Left colon (tissue), 2 donors: ENCODE measurements at regions not wholly inside any gene's neighbourhood (a gene's known extent, or its start where the extent isn't known, plus 50 kb on each side); places are given as distances from the start of the nearest gene placed in this dataset.

Experiments
- ATAC-seq: fragments of 200-7000 bp; cut with Tn5 transposase; one replicate; pipeline ENCODE4 v1.9.1; 2020; ENCODE audit warnings: mild to moderate bottlenecking, moderate library complexity
- DNase-seq, 2 donors: peaks; one replicate each; pipeline ENCODE4 v3.0.0-alpha.2; 2020
- intact Hi-C, 2 donors: fragments of 100-400 bp; cut with DNase I in 1 of 2; cut with micrococcal nuclease in 1 of 2; formaldehyde crosslinking; loops; one replicate each; pipeline versions ENCODE4 v1.11.2 to v1.14.0; 2022; cut with DNase I, micrococcal nuclease
- donor health status: DM: no; HTN: no; CAD: no.
- donor health status: DM: yes; HTN: yes; CAD: no.

- intact Hi-C loops, result no loop called here
- DNase-seq (no peak), ATAC-seq (no peak)
These were observed 318.8 kb downstream of the CCDC85A start for GRCh38 chr2:56502616-56503015.

DNA sequence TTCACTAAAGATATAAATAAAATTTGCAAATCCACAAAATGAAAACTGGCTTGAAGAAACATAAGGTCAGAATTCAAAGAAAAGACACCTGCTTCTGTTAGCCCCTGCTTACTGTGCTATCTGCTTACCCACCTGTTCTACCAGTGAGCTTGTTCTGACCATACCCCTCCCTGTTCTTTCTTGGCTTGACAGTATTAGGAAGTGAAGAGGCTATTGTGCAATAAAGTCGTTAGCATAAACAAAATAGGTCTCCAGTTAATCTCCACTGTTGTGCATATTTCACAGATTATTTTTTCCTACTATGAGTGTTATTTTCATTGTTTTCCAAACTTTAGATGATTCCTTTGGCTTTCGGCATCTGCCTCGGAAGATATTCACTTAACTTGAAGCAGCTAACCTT lies 322.1 kb downstream of the CCDC85A start:
- intact Hi-C loops, result no loop called here
- ATAC-seq, result no peak

DNA sequence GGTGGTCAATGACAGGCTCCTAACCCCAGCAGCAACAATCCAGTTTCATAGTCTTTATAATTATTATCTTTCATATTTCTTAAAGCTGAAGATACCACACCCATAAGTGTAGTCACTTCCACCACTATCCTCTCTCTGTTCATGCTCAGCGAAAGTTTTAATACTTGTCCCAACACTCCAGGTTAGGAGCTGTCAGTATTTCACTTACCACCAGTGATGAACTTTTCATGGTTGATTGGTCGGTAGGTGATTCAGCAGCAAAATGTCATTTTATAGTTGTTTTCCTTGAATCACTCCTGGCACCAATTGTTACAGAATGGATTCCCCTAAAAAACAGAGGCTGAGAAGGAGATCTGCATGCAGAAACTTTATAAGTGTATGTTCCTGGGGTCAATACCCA lies 324.9 kb downstream of the CCDC85A start:
- DNase-seq, result no peak
- intact Hi-C loops, result no loop called here
- no peak for ATAC-seq

More for the DNA sequence above, 322.1 kb downstream of the CCDC85A start:
- no peak for DNase-seq

GRCh38 chr2:56510610-56511009 lies 326.8 kb downstream of the CCDC85A start:
- DNase-seq (no peak), ATAC-seq (no peak)
- intact Hi-C loops, result no loop called here

DNA sequence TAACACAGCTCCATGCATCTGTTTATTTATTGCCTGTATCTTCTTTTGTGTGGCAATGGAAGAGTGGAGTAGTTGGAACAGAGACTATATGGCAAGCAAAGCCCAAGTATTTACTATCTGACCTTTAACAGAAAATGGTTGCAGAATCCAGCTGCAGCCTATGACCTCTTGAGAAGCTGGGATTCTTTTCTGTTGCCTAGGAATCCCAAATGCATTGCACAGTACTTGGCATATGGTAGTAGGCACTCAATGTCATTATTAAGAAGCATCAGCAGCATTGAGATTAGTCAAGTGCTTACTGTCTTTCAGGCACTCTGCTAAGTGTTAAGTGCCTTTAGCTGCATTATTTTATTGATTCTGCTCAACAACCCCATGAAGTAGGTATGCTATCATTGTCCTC lies 331.6 kb downstream of the CCDC85A start:
- intact Hi-C loops, result no loop called here
- no peak for DNase-seq
- ATAC-seq, result no peak

DNA sequence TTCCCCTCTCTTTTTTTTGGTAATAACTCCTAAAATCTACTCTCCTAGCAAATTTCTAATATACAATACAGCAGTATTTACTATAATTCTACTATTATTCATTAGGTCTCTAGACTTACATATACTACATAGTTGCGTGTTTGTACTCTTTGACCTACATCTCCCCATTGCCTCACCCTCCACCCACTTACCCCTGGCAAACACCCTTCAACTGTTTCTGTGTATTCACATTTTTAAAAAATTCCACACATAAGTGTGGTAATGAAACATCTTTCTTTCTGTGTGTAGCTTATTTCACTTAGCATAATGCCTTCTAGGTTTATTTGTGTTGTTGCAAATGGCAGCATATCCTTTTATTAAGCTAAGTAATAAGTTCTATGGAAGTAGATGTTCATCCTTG lies 336.0 kb downstream of the CCDC85A start:
- intact Hi-C loops, result no loop called here
- no peak for DNase-seq
- ATAC-seq, result no peak

DNA sequence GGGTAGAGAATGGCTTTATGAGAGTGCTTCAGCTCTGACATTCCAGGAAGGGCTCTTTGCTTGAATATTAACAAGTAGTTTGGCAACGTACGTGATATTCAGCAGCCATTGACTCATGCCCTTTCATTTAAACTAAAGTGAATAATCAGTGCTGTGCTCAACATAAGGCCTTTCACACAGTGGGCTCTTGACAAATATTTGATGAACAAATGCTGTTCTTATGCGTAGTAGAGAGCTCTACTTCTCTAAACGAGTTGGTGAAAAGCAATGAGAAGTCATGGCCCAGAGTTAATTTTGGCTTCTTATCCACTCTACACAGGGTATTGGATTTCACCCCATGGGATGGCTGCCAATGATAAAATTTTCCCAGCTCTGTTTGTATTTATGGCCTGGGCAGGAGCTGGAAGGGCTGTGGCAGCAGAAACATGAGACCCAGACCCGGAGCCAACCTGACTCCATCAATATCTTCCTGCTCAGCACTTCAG lies 338.9 kb downstream of the CCDC85A start:
- intact Hi-C loops, result no loop called here
- DNase-seq (no peak), ATAC-seq (no peak)

GRCh38 chr2:56523816-56524215 lies 340.0 kb downstream of the CCDC85A start:
- intact Hi-C loops, result no loop called here
- DNase-seq (no peak), ATAC-seq (no peak)

- ATAC-seq (no peak), DNase-seq (no peak)
- intact Hi-C loops, result no loop called here
These were observed 348.1 kb downstream of the CCDC85A start for GRCh38 chr2:56531668-56532420.

- no peak for ATAC-seq
- intact Hi-C loops, result no loop called here
- DNase-seq, result no peak
These were observed 350.5 kb downstream of the CCDC85A start for GRCh38 chr2:56534321-56534720.

DNA sequence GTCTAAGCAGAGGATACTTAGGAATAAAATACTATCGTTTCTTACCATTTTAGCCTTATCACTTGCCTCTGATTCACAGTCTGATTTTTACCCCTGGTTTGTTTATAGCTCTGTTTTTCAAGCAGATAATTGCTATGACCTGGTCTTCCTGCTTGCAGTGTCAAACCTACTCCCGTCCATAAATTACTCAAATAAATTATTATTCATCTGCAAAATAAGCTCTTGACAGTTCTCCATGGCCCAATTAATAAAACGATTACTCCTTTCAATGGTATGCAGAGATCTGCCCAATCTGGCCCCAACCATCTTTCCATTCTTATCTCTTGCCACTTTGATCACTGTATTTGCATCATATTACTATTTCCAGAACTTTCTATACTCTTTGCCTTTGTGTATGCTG lies 354.0 kb downstream of the CCDC85A start:
- intact Hi-C loops, result no loop called here
- ATAC-seq (no peak), DNase-seq (no peak)

DNA sequence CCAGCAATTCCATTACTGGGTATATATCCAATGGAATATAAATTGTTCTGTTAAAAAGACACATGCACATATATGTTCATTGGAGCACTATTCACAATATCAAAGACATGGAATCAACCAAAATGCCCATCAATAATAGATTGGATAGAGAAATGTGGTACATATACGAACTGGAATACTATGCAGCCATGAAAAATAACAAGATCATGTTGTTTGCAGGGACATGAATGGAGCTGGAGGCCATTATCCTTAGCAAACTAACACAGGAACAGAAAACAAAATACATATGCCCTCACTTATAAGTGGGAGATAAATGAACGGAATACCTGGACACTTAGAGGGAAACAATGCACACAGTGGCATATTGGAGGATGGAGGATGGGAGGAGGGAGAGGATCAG lies 355.8 kb downstream of the CCDC85A start:
- ATAC-seq (no peak), DNase-seq (no peak)
- intact Hi-C loops, result no loop called here

DNA sequence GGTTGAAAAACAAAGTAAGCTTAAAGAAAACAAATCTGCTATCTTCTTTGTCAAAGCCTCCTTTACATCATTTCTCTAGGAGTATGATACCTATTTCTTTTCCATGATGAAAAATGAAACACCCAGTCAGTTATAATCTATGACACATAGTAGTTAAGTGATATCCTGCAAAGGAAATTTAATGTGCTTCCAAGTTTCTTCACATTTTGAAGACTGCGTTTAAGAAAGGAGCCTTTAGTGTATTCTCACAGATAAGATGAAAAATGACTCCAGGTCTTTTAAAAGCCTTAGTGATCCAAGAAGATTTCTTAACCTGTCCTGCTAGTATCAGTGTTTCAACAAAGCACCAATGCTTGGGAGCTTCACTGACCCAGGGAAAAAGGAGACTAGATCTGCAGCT lies 356.7 kb downstream of the CCDC85A start:
- intact Hi-C loops, result no loop called here

DNA sequence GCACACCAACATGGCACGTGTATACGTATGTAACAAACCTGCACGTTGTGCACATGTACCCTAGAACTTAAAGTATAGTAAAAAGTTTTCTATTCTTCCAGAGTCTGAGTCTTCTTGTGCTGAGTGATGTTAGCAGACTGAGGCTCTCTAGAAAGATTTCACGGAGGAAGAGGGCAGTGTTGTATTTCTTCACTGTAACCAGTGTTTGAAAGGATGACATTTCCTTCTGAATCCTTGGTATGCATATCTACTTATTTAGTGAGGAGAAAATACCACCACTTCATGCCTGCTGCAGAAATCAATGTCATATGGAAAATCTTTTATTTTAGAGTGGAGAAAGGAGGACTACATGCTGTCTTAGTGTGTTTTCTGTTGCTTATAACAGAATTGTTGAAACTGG lies 357.1 kb downstream of the CCDC85A start:
- intact Hi-C loops, result no loop called here
- no peak for ATAC-seq
- DNase-seq, result no peak

More for the DNA sequence above, 356.7 kb downstream of the CCDC85A start:
- DNase-seq (no peak), ATAC-seq (no peak)

GRCh38 chr2:56542213-56542612 lies 358.4 kb downstream of the CCDC85A start:
- ATAC-seq, result no peak
- intact Hi-C loops, result no loop called here
- no peak for DNase-seq

DNA sequence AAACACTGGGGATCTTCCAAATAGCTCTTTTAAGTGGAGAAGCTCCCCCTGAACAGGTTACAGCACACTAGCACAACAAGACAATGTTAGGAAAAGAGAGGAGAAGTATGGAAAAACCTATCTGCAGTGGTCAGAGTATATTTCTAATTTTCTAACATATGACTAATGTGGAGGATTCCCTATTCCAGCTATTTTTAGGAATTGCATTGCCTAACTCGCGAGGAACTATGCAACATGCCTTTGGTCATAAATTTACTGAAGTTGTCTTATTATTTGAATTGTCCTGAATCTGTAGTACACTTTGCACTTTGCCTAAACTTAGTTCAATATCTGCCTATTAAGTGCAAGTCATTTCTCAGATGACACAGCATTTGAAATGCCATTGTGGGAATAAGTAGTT lies 381.4 kb downstream of the CCDC85A start:
- no peak for ATAC-seq
- DNase-seq, result no peak
- intact Hi-C loops, result no loop called here

DNA sequence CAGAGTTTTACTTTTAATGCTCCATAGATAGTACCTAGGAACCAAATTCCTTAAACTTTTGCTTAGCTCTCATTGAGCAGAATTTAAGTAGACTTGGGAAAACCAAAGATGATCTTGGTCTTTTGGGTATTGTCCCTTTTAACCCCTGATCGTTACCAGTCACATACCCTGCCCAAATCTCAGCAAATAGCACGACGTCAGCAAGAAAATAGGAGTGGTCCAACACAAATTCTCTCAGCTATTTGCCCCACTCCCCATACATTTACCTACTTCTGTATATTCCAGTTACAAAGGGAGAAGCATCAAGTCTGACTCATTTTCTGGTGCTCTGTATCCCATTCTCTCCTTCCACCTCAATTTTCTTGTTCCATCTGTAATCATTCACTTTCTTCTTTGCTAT lies 387.3 kb downstream of the CCDC85A start:
- ATAC-seq (no peak), DNase-seq (no peak)
- intact Hi-C loops, result no loop called here

DNA sequence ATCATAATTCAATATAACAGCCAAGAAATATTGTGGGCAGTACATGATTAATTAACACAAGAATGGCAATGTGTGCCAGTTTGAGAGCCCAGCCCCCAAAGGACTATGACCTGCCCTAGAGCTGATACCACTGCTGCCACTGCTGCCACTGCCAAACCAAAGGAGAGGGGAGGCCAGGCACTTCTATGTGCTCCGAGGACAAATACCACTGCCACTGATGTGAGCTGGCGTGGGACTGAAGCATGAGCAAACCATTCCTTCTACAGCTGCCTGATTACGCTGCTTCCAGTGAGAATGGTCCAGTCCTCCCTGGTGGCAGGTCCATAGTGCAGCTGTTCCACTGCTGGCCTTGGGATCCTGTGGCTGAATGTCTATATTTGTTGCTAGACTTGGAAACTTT lies 392.2 kb downstream of the CCDC85A start:
- ATAC-seq, result no peak
- DNase-seq, result no peak
- intact Hi-C loops, result no loop called here

DNA sequence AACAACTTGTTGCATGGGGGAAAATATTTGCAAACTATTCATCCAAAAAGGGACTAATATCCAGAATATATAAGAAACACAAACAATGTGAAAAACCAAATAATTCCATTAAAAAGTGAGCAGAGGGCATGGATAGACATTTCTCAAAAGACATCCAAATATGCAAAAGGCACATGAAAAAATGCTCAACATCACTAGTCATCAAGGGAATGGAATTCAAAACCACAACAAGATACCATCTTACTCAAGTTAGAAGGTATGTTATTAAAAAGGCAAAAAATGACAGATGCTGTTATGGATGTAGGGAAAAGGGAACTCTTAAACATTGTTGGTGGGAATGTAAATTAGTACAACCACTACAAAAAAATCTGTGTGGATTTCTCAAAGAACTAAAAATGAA lies 396.5 kb downstream of the CCDC85A start:
- no peak for ATAC-seq

GRCh38 chr2:56582570-56582969 lies 398.8 kb downstream of the CCDC85A start:
- ATAC-seq, result no peak
- DNase-seq, result no peak
- intact Hi-C loops, result no loop called here

More for the DNA sequence above, 396.5 kb downstream of the CCDC85A start:
- DNase-seq, result no peak
- intact Hi-C loops, result no loop called here

- intact Hi-C loops, result no loop called here
These were observed 400.1 kb downstream of the CCDC85A start for GRCh38 chr2:56583796-56584315.

More at GRCh38 chr2:56583796-56584315, 400.1 kb downstream of the CCDC85A start:
- no peak for DNase-seq
- ATAC-seq, result no peak
